ENCODE measurements at regions not wholly inside any gene's neighbourhood (a gene's known extent, or its start where the extent isn't known, plus 50 kb on each side); places are given as distances from the start of the nearest gene placed in this dataset.

DNA sequence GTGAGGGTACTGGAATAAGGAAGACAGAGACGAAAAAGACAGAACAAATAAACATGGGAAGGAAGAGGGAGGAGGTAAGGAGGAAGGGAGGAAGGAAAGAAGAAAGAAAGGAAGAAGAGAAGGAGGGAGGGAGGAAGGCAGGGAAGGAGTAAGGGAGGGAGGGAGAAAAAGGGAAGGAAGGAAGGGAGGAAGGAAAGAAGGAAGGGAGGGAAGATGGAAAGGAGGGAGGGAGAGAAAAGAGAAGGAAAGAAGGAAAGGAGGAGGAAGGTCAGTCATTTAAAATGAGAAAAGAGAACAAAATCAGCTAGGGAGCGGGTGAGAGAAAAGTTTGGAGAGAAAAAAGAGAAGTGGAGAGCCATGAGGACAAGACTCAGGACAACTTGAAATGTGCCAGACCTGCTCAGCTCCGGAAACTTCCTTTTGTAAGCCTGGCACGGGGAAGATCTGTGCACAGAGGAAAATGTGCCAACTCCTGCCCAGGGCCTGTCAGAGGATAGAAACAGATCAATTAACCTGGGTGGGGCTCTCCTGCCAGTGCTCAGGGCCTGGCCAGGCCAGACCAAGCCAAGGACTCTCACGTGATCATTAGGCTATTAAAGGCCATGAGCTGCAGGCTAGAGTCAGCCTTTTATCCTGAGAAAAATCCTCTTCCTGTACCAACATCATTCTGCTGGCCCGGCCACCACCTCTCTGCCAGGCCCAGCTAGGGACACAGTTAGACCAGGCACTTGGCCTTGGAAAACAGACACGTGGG is 50.1 kb upstream of the BCL6 start:
- Mint-ChIP-seq H3K9me3 (ENCODE audit: unreplicated experiment) (no peaks in the 10 kb centered on the region), H3K27me3 (ENCODE audit: unreplicated experiment) (peaks cover 3% of the 10 kb centered on the region), H3K4me3 (ENCODE audit: unreplicated experiment) (no peak overlapping the region), H3K36me3 (ENCODE audit: unreplicated experiment) (no peaks in the 10 kb centered on the region), H3K4me1 (ENCODE audit: unreplicated experiment) (peaks cover 10% of the 10 kb centered on the region), H3K27ac (ENCODE audit: unreplicated experiment) (no peak overlapping the region)
- DNase-seq (ENCODE audit: extremely low spot score, unreplicated experiment): no peak
- TF ChIP-seq, protein P1, sequence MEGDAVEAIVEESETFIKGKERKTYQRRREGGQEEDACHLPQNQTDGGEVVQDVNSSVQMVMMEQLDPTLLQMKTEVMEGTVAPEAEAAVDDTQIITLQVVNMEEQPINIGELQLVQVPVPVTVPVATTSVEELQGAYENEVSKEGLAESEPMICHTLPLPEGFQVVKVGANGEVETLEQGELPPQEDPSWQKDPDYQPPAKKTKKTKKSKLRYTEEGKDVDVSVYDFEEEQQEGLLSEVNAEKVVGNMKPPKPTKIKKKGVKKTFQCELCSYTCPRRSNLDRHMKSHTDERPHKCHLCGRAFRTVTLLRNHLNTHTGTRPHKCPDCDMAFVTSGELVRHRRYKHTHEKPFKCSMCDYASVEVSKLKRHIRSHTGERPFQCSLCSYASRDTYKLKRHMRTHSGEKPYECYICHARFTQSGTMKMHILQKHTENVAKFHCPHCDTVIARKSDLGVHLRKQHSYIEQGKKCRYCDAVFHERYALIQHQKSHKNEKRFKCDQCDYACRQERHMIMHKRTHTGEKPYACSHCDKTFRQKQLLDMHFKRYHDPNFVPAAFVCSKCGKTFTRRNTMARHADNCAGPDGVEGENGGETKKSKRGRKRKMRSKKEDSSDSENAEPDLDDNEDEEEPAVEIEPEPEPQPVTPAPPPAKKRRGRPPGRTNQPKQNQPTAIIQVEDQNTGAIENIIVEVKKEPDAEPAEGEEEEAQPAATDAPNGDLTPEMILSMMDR (IDR thresholded peaks at IDR 0.05): no peak

- DNase-seq (ENCODE audit: extremely low spot score, unreplicated experiment): no peak
- Mint-ChIP-seq H3K27ac (ENCODE audit: unreplicated experiment) (no peak overlapping the region), H3K36me3 (ENCODE audit: unreplicated experiment) (no peaks in the 10 kb centered on the region), H3K9me3 (ENCODE audit: unreplicated experiment) (no peaks in the 10 kb centered on the region), H3K4me1 (ENCODE audit: unreplicated experiment) (peaks cover 6% of the 10 kb centered on the region), H3K27me3 (ENCODE audit: unreplicated experiment) (peaks cover 3% of the 10 kb centered on the region), H3K4me3 (ENCODE audit: unreplicated experiment) (no peak overlapping the region)
- TF ChIP-seq, protein P1 (IDR thresholded peaks at IDR 0.05): no peak
These were observed 52.9 kb upstream of the BCL6 start for GRCh38 chr3:187798126-187798525.

- no peak for DNase-seq (ENCODE audit: extremely low spot score, unreplicated experiment)
- Mint-ChIP-seq H3K27me3 (ENCODE audit: unreplicated experiment) (peaks cover 3% of the 10 kb centered on the region), H3K36me3 (ENCODE audit: unreplicated experiment) (no peaks in the 10 kb centered on the region), H3K4me3 (ENCODE audit: unreplicated experiment) (no peak overlapping the region), H3K9me3 (ENCODE audit: unreplicated experiment) (no peaks in the 10 kb centered on the region), H3K27ac (ENCODE audit: unreplicated experiment) (no peak overlapping the region), H3K4me1 (ENCODE audit: unreplicated experiment) (peaks cover 6% of the 10 kb centered on the region)
- TF ChIP-seq, protein P1 (IDR thresholded peaks at IDR 0.05): no peak
These were observed 53.6 kb upstream of the BCL6 start for GRCh38 chr3:187798531-187799530.

DNA sequence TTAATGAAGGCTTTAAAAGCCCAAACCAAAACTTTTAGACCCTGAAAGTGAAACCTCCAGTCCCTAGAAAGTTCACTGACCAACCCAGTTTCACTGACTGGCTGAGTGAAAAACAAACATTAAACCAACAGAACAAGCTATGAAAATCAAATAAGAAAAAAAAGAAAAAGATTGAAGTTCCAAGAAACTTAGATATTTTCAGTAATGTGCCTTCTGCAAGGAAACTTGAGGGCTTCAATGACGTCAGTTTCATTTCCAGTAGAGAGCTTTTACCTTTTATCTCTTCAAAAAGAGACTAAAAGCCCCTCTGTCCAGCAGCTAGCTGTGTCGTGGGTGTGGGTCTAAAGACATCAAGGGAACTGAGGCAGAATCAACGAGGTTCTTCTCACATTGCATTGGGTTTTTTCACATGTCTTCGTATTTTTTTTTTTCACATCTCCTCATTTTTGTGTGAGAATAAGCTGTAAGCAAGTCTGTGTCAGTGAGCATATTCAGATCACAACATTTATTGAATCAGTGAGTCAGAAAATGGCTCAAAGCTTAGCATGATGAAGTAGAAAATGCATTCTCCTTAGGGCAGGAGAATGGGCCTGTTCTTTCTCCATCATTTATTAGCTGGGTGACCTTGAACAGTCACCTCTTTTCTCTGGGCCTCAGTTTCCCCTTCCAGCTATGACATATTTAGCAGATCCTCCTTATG is 54.8 kb upstream of the BCL6 start:
- Mint-ChIP-seq H3K9me3 (ENCODE audit: unreplicated experiment) (no peaks in the 10 kb centered on the region), H3K27ac (ENCODE audit: unreplicated experiment) (no peak overlapping the region), H3K27me3 (ENCODE audit: unreplicated experiment) (no peaks in the 10 kb centered on the region), H3K36me3 (ENCODE audit: unreplicated experiment) (no peaks in the 10 kb centered on the region), H3K4me1 (ENCODE audit: unreplicated experiment) (peaks cover 6% of the 10 kb centered on the region), H3K4me3 (ENCODE audit: unreplicated experiment) (no peak overlapping the region)
- TF ChIP-seq, protein P1 (IDR thresholded peaks at IDR 0.05): no peak
- DNase-seq (ENCODE audit: extremely low spot score, unreplicated experiment): no peak

All from osteocyte (in vitro differentiated cells).